RPMI8226 (cell line): ENCODE measurements at regions not wholly inside any gene's neighbourhood (a gene's known extent, or its start where the extent isn't known, plus 50 kb on each side); places are given as distances from the start of the nearest gene placed in this dataset.
"Not testable (repeated sequence)": the region's sequence is repeated elsewhere in the genome, so short reads cannot be mapped to it uniquely, and the experiment has no call there.

Experiments used
- DNase-seq: peaks from one replicate; pipeline ENCODE4 v3.0.0-alpha.2; 2015

DNA sequence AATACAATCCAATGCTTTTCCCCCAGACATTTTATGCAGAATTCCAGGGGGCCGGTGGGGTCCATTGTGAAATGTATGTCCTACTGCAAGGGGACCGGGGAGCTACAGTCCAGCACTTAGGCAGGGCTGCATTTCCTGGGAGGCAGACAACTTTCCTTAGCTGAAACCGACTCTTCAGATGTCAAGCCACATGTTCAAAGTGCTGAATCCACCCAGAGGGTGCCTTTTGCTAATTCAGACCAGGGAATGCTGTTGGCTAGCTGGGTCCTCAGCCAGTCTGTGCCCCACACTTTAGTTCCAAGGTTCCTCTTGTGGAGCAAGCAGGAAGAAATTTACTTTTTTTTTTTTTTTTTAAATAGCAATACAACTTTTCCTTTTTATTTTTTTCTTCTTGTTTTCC lies 219.5 kb upstream of the LRTM1 start:
- no peak for DNase-seq

DNA sequence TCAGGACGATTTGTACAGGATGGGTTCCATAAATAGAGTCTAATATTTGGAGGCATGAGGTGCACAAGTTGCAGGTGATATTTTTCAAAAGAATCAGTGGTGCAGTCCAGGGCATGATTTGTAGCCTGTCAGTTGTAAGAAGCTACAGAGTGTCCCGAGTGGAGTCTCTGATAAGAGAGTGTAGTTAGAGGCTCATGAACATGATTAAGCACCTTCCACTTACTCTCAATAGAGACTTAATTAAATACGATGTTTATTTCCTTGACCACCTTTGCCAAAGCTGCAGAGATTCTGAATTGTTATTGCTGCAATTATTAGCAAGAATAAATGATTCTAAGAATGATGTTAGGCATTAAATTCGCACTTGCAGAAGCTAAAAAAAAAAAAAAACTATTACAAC lies 218.4 kb upstream of the LRTM1 start:
- no peak for DNase-seq

DNA sequence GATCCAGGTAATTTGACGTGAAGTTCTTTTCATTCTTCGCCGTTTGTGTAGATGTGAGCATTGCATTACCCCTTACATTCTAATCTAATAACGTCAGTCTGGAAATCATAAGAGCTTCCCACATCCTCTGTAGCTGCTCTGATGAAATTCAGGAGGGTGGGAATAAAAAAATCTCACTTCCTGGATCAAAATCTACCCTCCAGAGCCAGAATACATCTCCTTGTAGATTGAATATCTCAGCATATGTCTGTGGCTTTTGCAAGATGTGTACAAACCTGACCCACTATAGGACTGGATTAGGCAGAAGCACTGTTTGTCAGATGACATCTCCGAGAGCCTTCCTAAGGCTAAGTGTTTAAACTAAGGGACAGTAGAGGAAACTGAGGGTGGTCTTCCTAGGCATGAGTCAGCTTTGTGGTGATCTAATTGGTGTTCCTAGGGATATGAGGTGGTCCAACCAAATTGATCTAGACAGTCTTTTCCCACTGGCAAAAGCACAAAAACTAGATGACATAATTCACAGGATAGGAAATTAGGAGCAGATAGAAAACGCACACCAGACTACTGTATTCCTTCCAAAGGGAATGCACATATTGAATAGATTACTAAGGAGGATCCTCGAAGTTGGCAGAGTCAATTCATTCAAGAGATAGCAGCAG lies 216.3 kb upstream of the LRTM1 start:
- DNase-seq = no peak

DNA sequence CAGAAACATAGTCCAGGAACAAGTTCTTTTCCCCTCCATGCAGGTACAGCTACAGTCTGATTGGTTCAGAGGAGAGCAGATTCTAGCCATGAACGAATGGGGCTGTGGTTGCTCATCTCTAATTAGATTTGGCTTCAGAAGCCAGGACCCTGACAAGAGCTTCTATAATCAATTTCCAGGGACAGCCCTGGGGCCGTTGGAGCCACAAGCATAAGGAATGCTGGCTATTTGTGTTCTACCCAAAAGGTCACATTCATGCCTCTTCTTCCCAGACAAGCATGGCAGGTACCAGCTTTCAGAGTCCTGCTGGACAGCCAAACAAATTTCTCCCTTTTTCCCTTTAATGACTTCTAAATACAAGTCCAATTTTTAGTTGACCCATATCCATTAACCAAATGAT lies 215.5 kb upstream of the LRTM1 start:
- no peak for DNase-seq

DNA sequence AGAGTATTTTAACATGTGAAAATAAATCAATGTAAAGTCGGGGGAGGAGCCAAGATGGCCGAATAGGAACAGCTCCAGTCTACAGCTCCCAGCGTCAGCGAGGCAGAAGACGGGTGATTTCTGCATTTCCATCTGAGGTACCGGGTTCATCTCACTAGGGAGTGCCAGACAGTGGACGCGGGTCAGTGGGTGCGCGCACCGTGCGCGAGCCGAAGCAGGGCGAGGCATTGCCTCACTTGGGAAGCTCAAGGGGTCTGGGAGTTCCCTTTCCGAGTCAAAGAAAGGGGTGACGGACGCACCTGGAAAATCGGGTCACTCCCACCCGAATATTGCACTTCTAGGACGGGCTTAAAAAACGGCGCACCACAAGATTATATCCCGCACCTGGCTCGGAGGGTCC lies 208.4 kb upstream of the LRTM1 start:
- DNase-seq = not testable (repeated sequence)

DNA sequence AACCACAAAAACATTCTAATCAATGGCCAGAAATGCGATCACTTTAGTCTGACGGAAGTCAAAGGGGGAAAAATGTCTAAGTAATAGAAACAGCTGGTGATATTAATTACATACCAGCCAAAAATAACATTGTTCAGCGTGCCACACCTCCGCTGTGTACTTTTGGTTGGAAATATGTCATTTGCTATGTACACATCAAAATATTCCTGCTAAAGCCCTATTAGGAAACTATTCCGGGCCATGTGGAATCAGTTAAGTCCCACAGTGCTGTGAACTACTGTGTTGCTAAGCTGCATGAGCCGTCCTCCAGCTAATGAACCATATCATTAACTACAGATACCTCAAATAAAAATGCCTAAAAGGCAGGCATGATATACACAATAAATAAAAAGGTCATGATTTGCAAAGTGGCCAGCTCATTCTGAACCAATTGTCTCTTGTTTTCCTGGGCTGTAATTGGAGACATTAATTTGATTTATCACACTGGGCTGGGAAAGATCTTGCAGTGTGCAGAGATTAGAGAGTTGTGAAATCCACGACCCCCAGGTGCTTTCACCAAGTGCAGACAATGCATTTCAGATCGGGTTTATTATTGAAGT lies 200.5 kb upstream of the LRTM1 start:
- no peak for DNase-seq

DNA sequence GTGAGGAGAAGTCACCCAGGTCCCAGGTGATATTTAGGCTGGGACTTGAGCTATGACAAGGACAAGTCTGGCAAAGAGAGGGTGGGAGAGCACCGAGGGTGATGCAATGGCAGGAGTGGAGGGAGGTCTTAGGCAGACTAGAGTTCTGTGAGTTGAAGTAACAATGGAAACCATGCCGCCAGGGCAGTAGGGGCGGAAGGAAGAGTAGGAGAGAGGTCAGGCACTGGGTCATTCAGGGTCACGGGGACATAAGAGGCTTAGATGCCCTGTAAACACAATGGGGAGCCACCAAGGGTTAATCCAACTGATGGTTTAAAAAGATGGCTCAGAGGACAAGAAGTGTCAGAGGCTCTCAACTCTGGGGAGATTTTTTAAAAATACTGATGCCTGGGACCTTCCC lies 199.7 kb upstream of the LRTM1 start:
- no peak for DNase-seq

DNA sequence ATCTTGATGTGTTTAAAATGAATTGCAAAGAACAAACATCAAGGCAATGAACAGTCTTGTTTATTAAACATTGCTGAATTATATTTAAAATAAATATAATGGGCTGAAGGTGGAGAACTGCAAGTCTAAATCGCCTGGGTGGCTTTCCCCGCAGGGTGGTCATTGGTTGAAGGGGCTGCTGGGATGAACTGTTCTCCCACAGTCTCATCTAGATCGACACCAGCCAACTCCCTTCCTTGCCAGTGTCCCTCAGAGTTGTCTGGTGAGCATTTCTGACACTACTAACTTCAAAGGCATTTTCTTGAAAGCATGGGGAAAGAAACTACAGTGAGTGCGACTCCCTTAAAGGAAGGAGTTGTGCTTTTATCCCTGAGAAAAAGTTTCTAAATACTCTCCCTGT lies 196.5 kb upstream of the LRTM1 start:
- no peak for DNase-seq
